Neural cell (in vitro differentiated cells): ENCODE measurements at regions not wholly inside any gene's neighbourhood (a gene's known extent, or its start where the extent isn't known, plus 50 kb on each side); places are given as distances from the start of the nearest gene placed in this dataset.

Experiments
- H2AFZ ChIP-seq: fragments of 200-600, 300-800 bp; sonication (generic), shearing (Covaris generic); 2 replicates; pipeline ENCODE4 v1.6.0; 2014; ENCODE audit warnings: low read depth, mild to moderate bottlenecking, antibody characterized with exemption, low read length, moderate library complexity
- H3F3A ChIP-seq: fragments of 200-600 bp; shearing (Covaris generic); 2 replicates; pipeline ENCODE4 v1.6.1; 2016; ENCODE audit warnings: mild to moderate bottlenecking, moderate library complexity, mixed read lengths, antibody characterized with exemption, low read length; ENCODE audit not compliant: insufficient read depth, poor library complexity, severe bottlenecking
- H3K27ac ChIP-seq: fragments of 200-600, 300-800 bp; sonication (generic), shearing (Covaris generic); 2 replicates; pipeline ENCODE4 v1.5.1; 2014; ENCODE audit warnings: mild to moderate bottlenecking, low read length, moderate library complexity
- H3K27me3 ChIP-seq: fragments of 300-800, 200-600 bp; sonication (generic), shearing (Covaris generic); 2 replicates; pipeline ENCODE4 v1.6.0; 2014; ENCODE audit warnings: mild to moderate bottlenecking, low read depth, low read length, moderate library complexity; ENCODE audit not compliant: insufficient read depth
- H3K36me3 ChIP-seq: fragments of 300-800, 200-600 bp; sonication (generic), shearing (Covaris generic); 2 replicates; pipeline ENCODE4 v1.5.1; 2014; ENCODE audit warnings: mild to moderate bottlenecking, antibody characterized with exemption, low read length, moderate library complexity; ENCODE audit not compliant: insufficient read depth
- H3K4me2 ChIP-seq: fragments of 300-800, 200-600 bp; sonication (generic), shearing (Covaris generic); 2 replicates; pipeline ENCODE4 v1.6.0; 2014; ENCODE audit warnings: mild to moderate bottlenecking, low read length
- H3K4me3 ChIP-seq: fragments of 300-800, 200-600 bp; sonication (generic), shearing (Covaris generic); 2 replicates; pipeline ENCODE4 v1.5.1; 2014; ENCODE audit warnings: mild to moderate bottlenecking, low read length, moderate library complexity
- H3K79me2 ChIP-seq: fragments of 200-600 bp; shearing (Covaris generic); replicated peaks from 2 replicates; pipeline ENCODE4 v1.6.0; 2014; ENCODE audit warnings: mild to moderate bottlenecking, low read length, moderate library complexity; ENCODE audit not compliant: insufficient read depth
- H3K9ac ChIP-seq: fragments of 300-800, 200-600 bp; sonication (generic), shearing (Covaris generic); 2 replicates; pipeline ENCODE4 v1.6.1; 2016; ENCODE audit warnings: mild to moderate bottlenecking, low read length, mixed read lengths
- H3K9me2 ChIP-seq: fragments of 200-600 bp; shearing (Covaris generic); 2 replicates; pipeline ENCODE4 v1.6.1; 2016; ENCODE audit warnings: mild to moderate bottlenecking, low read length, mixed read lengths; ENCODE audit not compliant: insufficient read depth
- H3K9me3 ChIP-seq: fragments of 200-600, 300-800 bp; sonication (generic), shearing (Covaris generic); 2 replicates; pipeline ENCODE4 v1.6.1; 2016; ENCODE audit warnings: mild to moderate bottlenecking, mixed run types, low read length, moderate library complexity, mixed read lengths
- H4K20me1 ChIP-seq: fragments of 200-600 bp; shearing (Covaris generic); 2 replicates; pipeline ENCODE4 v1.6.1; 2016; ENCODE audit warnings: mild to moderate bottlenecking, mixed run types; ENCODE audit not compliant: insufficient read depth
- EP300 ChIP-seq: fragments of 450-650 bp; conservative IDR thresholded peaks from 2 replicates; pipeline ENCODE4 v1.6.1; 2014; ENCODE audit warnings: antibody characterized with exemption, mild to moderate bottlenecking, moderate library complexity; ENCODE audit not compliant: poor library complexity, severe bottlenecking
- EZH2 ChIP-seq: fragments of 200-600, 300-800 bp; shearing (Covaris generic), sonication (generic); IDR thresholded peaks from 2 replicates; pipeline ENCODE4 v1.6.1; 2014; ENCODE audit warnings: antibody characterized with exemption, low read length, borderline replicate concordance, mild to moderate bottlenecking; ENCODE audit not compliant: insufficient read depth, poor library complexity, severe bottlenecking
- MXI1 ChIP-seq: fragments of 450-650 bp; conservative IDR thresholded peaks from 2 replicates; pipeline ENCODE4 v1.6.1; 2014; ENCODE audit warnings: antibody characterized with exemption, mild to moderate bottlenecking; ENCODE audit not compliant: poor library complexity, severe bottlenecking
- POLR2AphosphoS5 ChIP-seq: IDR thresholded peaks from 2 replicates; pipeline ENCODE4 v1.6.1; 2012
- RAD21 ChIP-seq: fragments of 450-650 bp; conservative IDR thresholded peaks from 2 replicates; pipeline ENCODE4 v1.6.1; 2014; ENCODE audit warnings: antibody characterized with exemption, mild to moderate bottlenecking, moderate library complexity
- SMC3 ChIP-seq: fragments of 450-650 bp; conservative IDR thresholded peaks from 2 replicates; pipeline ENCODE4 v1.6.1; 2014; ENCODE audit warnings: antibody characterized with exemption, mild to moderate bottlenecking, moderate library complexity; ENCODE audit not compliant: poor library complexity
- TAF1 ChIP-seq: IDR thresholded peaks from 2 replicates; pipeline ENCODE4 v1.6.1; 2012; ENCODE audit warnings: low read depth
- TF ChIP-seq, protein P1 (sequence below): IDR thresholded peaks from 2 replicates; pipeline ENCODE4 v1.6.1; 2012; ENCODE audit warnings: borderline replicate concordance
- TF ChIP-seq, protein P2 (sequence below): fragments of 450-650 bp; IDR thresholded peaks from 2 replicates; pipeline ENCODE4 v1.5.1; 2014; ENCODE audit warnings: antibody characterized with exemption, mild to moderate bottlenecking, moderate library complexity; ENCODE audit not compliant: poor library complexity, severe bottlenecking

DNA sequence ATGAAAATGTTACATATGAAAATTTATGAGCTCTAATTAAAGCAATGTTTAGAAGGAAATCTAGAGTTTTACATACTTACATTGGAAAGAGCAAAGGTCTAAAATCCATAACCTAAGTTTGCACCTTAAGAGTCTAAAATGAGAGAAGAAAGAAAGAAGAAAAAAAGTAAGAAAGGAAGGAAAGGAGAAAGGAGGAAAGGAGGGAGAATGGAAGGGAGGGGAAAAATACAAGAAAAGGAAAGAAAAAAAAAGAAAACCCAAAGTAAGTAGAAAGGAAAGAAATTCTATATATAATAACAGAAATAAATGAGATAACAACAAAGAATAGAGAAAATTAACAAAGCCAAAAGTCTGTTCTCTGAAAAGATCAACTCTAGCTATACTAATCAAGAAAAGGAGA, 122.6 kb downstream of the BCL2L11 start:
- Histone ChIP-seq H4K20me1 (no peaks in the 10 kb centered on the region), H3K27me3 (no peaks in the 10 kb centered on the region), H3K79me2 (no peaks in the 10 kb centered on the region), H3K9ac (no peak overlapping the region), H3K27ac (no peak overlapping the region), H2AFZ (no peak overlapping the region), H3K36me3 (no peaks in the 10 kb centered on the region), H3K4me2 (no peak overlapping the region), H3K9me2 (no peaks in the 10 kb centered on the region), H3F3A (no peaks in the 10 kb centered on the region), H3K4me3 (no peak overlapping the region), H3K9me3 (no peaks in the 10 kb centered on the region)
- TF ChIP-seq MXI1, result no peak
- no peak for TF ChIP-seq SMC3
- TF ChIP-seq RAD21, result no peak
- TF ChIP-seq EZH2, result no peak
- no peak for TF ChIP-seq TAF1

DNA sequence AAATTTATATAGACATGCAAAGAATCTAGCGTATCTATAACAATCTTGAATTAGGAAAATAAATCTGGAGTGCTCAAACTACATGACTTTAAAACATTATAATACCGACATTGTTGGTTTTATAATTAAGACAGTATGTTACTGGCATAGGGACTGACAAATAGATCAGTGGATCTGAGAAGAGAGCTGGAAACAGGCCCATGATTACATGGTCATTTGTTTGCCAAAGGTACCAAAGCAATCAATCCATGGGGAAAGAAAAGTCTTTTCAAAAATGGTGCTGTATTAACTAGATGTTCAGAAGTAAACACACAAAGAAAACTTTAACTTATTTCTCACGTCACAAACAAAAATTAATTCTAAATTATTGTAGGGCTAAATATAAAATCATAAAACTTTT, 124.2 kb downstream of the BCL2L11 start:
- H3K9me2 ChIP-seq, result no peaks in the 10 kb centered on the region
- H3K4me2 ChIP-seq, result no peak overlapping the region
- H3K9ac ChIP-seq, result no peak overlapping the region
- H2AFZ ChIP-seq, result no peak overlapping the region
- H3K79me2 ChIP-seq, result no peaks in the 10 kb centered on the region
- H3K27me3 ChIP-seq, result no peaks in the 10 kb centered on the region
- no peaks in the 10 kb centered on the region for H3F3A ChIP-seq
- no peak overlapping the region for H3K27ac ChIP-seq
- H3K9me3 ChIP-seq, result no peaks in the 10 kb centered on the region
- no peak overlapping the region for H3K4me3 ChIP-seq
- no peaks in the 10 kb centered on the region for H3K36me3 ChIP-seq
- TF ChIP-seq, protein P1, sequence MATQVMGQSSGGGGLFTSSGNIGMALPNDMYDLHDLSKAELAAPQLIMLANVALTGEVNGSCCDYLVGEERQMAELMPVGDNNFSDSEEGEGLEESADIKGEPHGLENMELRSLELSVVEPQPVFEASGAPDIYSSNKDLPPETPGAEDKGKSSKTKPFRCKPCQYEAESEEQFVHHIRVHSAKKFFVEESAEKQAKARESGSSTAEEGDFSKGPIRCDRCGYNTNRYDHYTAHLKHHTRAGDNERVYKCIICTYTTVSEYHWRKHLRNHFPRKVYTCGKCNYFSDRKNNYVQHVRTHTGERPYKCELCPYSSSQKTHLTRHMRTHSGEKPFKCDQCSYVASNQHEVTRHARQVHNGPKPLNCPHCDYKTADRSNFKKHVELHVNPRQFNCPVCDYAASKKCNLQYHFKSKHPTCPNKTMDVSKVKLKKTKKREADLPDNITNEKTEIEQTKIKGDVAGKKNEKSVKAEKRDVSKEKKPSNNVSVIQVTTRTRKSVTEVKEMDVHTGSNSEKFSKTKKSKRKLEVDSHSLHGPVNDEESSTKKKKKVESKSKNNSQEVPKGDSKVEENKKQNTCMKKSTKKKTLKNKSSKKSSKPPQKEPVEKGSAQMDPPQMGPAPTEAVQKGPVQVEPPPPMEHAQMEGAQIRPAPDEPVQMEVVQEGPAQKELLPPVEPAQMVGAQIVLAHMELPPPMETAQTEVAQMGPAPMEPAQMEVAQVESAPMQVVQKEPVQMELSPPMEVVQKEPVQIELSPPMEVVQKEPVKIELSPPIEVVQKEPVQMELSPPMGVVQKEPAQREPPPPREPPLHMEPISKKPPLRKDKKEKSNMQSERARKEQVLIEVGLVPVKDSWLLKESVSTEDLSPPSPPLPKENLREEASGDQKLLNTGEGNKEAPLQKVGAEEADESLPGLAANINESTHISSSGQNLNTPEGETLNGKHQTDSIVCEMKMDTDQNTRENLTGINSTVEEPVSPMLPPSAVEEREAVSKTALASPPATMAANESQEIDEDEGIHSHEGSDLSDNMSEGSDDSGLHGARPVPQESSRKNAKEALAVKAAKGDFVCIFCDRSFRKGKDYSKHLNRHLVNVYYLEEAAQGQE, result no peak
- TF ChIP-seq RAD21, result no peak
- no peak for TF ChIP-seq MXI1
- no peak for TF ChIP-seq POLR2AphosphoS5
- TF ChIP-seq TAF1, result no peak
- no peak for TF ChIP-seq EZH2
- TF ChIP-seq, protein P2, sequence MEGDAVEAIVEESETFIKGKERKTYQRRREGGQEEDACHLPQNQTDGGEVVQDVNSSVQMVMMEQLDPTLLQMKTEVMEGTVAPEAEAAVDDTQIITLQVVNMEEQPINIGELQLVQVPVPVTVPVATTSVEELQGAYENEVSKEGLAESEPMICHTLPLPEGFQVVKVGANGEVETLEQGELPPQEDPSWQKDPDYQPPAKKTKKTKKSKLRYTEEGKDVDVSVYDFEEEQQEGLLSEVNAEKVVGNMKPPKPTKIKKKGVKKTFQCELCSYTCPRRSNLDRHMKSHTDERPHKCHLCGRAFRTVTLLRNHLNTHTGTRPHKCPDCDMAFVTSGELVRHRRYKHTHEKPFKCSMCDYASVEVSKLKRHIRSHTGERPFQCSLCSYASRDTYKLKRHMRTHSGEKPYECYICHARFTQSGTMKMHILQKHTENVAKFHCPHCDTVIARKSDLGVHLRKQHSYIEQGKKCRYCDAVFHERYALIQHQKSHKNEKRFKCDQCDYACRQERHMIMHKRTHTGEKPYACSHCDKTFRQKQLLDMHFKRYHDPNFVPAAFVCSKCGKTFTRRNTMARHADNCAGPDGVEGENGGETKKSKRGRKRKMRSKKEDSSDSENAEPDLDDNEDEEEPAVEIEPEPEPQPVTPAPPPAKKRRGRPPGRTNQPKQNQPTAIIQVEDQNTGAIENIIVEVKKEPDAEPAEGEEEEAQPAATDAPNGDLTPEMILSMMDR, result no peak
- TF ChIP-seq SMC3, result no peak
- no peaks in the 10 kb centered on the region for H4K20me1 ChIP-seq

DNA sequence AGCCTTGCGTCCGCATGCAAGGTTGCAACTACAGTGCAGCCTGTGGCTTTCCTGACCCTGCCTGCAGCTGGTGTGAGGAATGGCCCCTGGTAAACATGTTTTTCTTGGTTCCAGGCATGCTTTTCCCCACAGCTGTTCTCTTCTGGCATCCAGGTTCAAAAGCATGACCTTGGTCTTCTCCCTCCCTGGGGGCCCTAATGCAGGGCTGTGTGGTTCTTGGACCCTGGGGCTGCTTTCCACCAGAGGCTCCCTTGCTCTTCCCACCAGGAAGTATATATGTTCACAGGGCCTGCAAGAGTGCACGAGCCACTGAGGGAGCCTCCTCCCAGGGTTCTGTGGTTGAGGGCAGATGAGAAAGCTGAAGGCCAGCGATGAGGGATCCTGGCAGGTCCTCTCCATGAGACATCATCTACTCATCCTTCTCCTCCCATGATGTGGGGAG, 125.9 kb downstream of the BCL2L11 start:
- Histone ChIP-seq H3F3A (no peaks in the 10 kb centered on the region), H3K36me3 (no peaks in the 10 kb centered on the region), H3K27me3 (no peaks in the 10 kb centered on the region), H4K20me1 (no peaks in the 10 kb centered on the region), H3K9me3 (no peaks in the 10 kb centered on the region), H3K27ac (no peak overlapping the region), H2AFZ (no peak overlapping the region), H3K79me2 (no peaks in the 10 kb centered on the region), H3K9ac (no peak overlapping the region), H3K9me2 (no peaks in the 10 kb centered on the region), H3K4me3 (no peak overlapping the region), H3K4me2 (no peak overlapping the region)
- TF ChIP-seq EZH2 (no peak), MXI1 (no peak), EP300 (no peak), POLR2AphosphoS5 (no peak), RAD21 (no peak)
- TF ChIP-seq, protein P1, result no peak
- TF ChIP-seq, protein P2, result no peak
